Caco-2 (cell line): ENCODE measurements at regions not wholly inside any gene's neighbourhood (a gene's known extent, or its start where the extent isn't known, plus 50 kb on each side); places are given as distances from the start of the nearest gene placed in this dataset.

Source experiments
- BruUV-seq: library from RNA; stranded (reverse); fragments of 400-500 nt; replicated peaks from 2 replicates; lab custom pipeline; 2021; lab: Mats Ljungman, UMichigan
- CTCF ChIA-PET: fragments of 300-600 bp; sonication (Branson Sonifier 250); formaldehyde crosslinking; loops from one replicate; lab custom pipeline; 2022; ENCODE audit warnings: antibody characterized with exemption; lab: Charles Lee
- POLR2A ChIA-PET: fragments of 300-600 bp; sonication (Branson Sonifier 250); formaldehyde crosslinking; loops from one replicate; lab custom pipeline; 2022; ENCODE audit warnings: antibody characterized with exemption; lab: Charles Lee
- DNase-seq, 2 experiments: peaks; one replicate each; pipeline versions ENCODE4 v3.0.0 to v3.0.0-alpha.2; 2020 to 2022
- H3K27me3 ChIP-seq: replicated peaks from 2 replicates; pipeline ENCODE4 v1.6.0; 2011; ENCODE audit warnings: low read length; ENCODE audit not compliant: control insufficient read depth, insufficient read depth
- H3K36me3 ChIP-seq: 2 replicates; pipeline ENCODE4 v1.5.1; 2011; ENCODE audit warnings: low read length; ENCODE audit not compliant: control insufficient read depth, insufficient read depth
- H3K4me1 ChIP-seq: fragments of 250-450 bp; sonication (Bioruptor Pico); 2 replicates; pipeline ENCODE4 v1.5.1; 2020; ENCODE audit warnings: mild to moderate bottlenecking
- H3K4me3 ChIP-seq: 2 replicates; pipeline ENCODE4 v1.5.1; 2011; ENCODE audit warnings: low read depth, mild to moderate bottlenecking, control low read depth, low read length
- H3K9me3 ChIP-seq: fragments of 250-450 bp; sonication (Bioruptor Pico); 2 replicates; pipeline ENCODE4 v1.5.1; 2020; ENCODE audit warnings: mild to moderate bottlenecking, moderate library complexity
- H3K27ac Mint-ChIP-seq: one replicate; pipeline ENCODE4 v1.8.0; 2022; ENCODE audit warnings: mixed read lengths; ENCODE audit not compliant: unreplicated experiment
- H3K27me3 Mint-ChIP-seq: one replicate; pipeline ENCODE4 v1.8.0; 2022; ENCODE audit warnings: mixed read lengths; ENCODE audit not compliant: insufficient read depth, unreplicated experiment
- H3K36me3 Mint-ChIP-seq: one replicate; pipeline ENCODE4 v1.8.0; 2022; ENCODE audit warnings: mild to moderate bottlenecking, mixed read lengths; ENCODE audit not compliant: insufficient read depth, unreplicated experiment
- H3K4me1 Mint-ChIP-seq: one replicate; pipeline ENCODE4 v1.8.0; 2022; ENCODE audit warnings: low read depth, mixed read lengths; ENCODE audit not compliant: unreplicated experiment
- H3K4me3 Mint-ChIP-seq: one replicate; pipeline ENCODE4 v1.8.0; 2022; ENCODE audit warnings: mild to moderate bottlenecking, moderate library complexity, mixed read lengths; ENCODE audit not compliant: unreplicated experiment
- H3K9me3 Mint-ChIP-seq: one replicate; pipeline ENCODE4 v1.8.0; 2022; ENCODE audit warnings: mixed read lengths; ENCODE audit not compliant: unreplicated experiment
- CTCF ChIP-seq, 2 experiments: fragments of 200-600 bp in 1 of 2; IDR thresholded peaks; 1 replicate in 1 of 2; 2 replicates in 1 of 2; pipeline versions ENCODE4 v1.5.1 to v1.8.0; 2011 to 2022; ENCODE audit warnings: antibody characterized with exemption in 1 of 2, control low read depth in 1 of 2, inconsistent platforms in 1 of 2, low read depth in 1 of 2, low read length in 1 of 2, mild to moderate bottlenecking in 1 of 2, moderate library complexity in 1 of 2; ENCODE audit not compliant: insufficient read depth in 1 of 2, severe bottlenecking in 1 of 2, unreplicated experiment in 1 of 2
- intact Hi-C: fragments of 100-400 bp; cut with micrococcal nuclease; formaldehyde crosslinking; loops from one replicate; pipeline ENCODE4 v1.10.0; 2022; ENCODE audit not compliant: unreplicated experiment

GRCh38 chr18:7307526-7307925, 76.6 kb downstream of the LRRC30 start:
- Histone ChIP-seq H3K27me3 (no peaks in the 10 kb centered on the region; the same call in 1 of the 2 replicates), H3K4me1 (no peaks in the 10 kb centered on the region), H3K36me3 (no peaks in the 10 kb centered on the region), H3K4me3 (no peak overlapping the region), H3K9me3 (no peaks in the 10 kb centered on the region)
- H3K27me3 Mint-ChIP-seq: no peaks in the 10 kb centered on the region
- TF ChIP-seq CTCF (IDR thresholded peaks at IDR 0.05; ENCODE audit: insufficient read depth in 1 of 2, low read depth in 1 of 2, low read length in 1 of 2, severe bottlenecking in 1 of 2, unreplicated experiment in 1 of 2): no peak
- no peaks in the 10 kb centered on the region for H3K36me3 Mint-ChIP-seq
- no TSS peak for BruUV-seq
- ChIA-PET POLR2A (no interaction called here), CTCF (no interaction called here)
- peaks cover 10% of the 10 kb centered on the region for H3K4me1 Mint-ChIP-seq
- H3K9me3 Mint-ChIP-seq: peaks cover 18% of the 10 kb centered on the region
- intact Hi-C loops: no loop called here
- H3K4me3 Mint-ChIP-seq: no peak overlapping the region
- DNase-seq: no peak
- H3K27ac Mint-ChIP-seq: no peak overlapping the region

GRCh38 chr18:7317804-7318231, 86.9 kb downstream of the LRRC30 start:
- intact Hi-C loops: no loop called here
- no peaks in the 10 kb centered on the region for H3K27me3 ChIP-seq
- peaks cover 3% of the 10 kb centered on the region for H3K27me3 Mint-ChIP-seq
- no peaks in the 10 kb centered on the region for H3K36me3 Mint-ChIP-seq
- ChIA-PET POLR2A (no interaction called here), CTCF (no interaction called here)
- no peak for TF ChIP-seq CTCF (IDR thresholded peaks at IDR 0.05; ENCODE audit: insufficient read depth in 1 of 2, low read depth in 1 of 2, low read length in 1 of 2, severe bottlenecking in 1 of 2, unreplicated experiment in 1 of 2)
- peaks cover 4% of the 10 kb centered on the region for H3K4me1 Mint-ChIP-seq
- no peaks in the 10 kb centered on the region for H3K36me3 ChIP-seq
- no peak overlapping the region for H3K4me3 Mint-ChIP-seq
- H3K9me3 Mint-ChIP-seq: no peaks in the 10 kb centered on the region
- no TSS peak for BruUV-seq
- H3K9me3 ChIP-seq: no peaks in the 10 kb centered on the region
- H3K27ac Mint-ChIP-seq: no peak overlapping the region
- DNase-seq: no peak
- H3K4me1 ChIP-seq: no peaks in the 10 kb centered on the region
- H3K4me3 ChIP-seq: no peak overlapping the region

GRCh38 chr18:7319161-7319560, 88.3 kb downstream of the LRRC30 start:
- ChIA-PET CTCF (interaction anchor here (0.7 kb wide), 1 partner anchor 248 kb away, joined by 4 read pairs; no protein-coding TSS in a partner anchor), POLR2A (no interaction called here)
- H3K36me3 ChIP-seq: no peaks in the 10 kb centered on the region
- no peak overlapping the region for H3K4me3 ChIP-seq
- Mint-ChIP-seq H3K4me3 (no peak overlapping the region), H3K27me3 (peaks cover 3% of the 10 kb centered on the region), H3K36me3 (no peaks in the 10 kb centered on the region), H3K27ac (no peak overlapping the region), H3K4me1 (no peaks in the 10 kb centered on the region), H3K9me3 (no peaks in the 10 kb centered on the region)
- no TSS peak for BruUV-seq
- no peaks in the 10 kb centered on the region for H3K27me3 ChIP-seq
- intact Hi-C loops: no loop called here
- no peaks in the 10 kb centered on the region for H3K9me3 ChIP-seq
- TF ChIP-seq CTCF (IDR thresholded peaks at IDR 0.05; ENCODE audit: insufficient read depth in 1 of 2, low read depth in 1 of 2, low read length in 1 of 2, severe bottlenecking in 1 of 2, unreplicated experiment in 1 of 2): no peak
- H3K4me1 ChIP-seq: no peaks in the 10 kb centered on the region
- DNase-seq: no peak
